ENCODE measurements at regions not wholly inside any gene's neighbourhood (a gene's known extent, or its start where the extent isn't known, plus 50 kb on each side); places are given as distances from the start of the nearest gene placed in this dataset.
"Not testable (repeated sequence)": the region's sequence is repeated elsewhere in the genome, so short reads cannot be mapped to it uniquely, and the experiment has no call there.

DNA sequence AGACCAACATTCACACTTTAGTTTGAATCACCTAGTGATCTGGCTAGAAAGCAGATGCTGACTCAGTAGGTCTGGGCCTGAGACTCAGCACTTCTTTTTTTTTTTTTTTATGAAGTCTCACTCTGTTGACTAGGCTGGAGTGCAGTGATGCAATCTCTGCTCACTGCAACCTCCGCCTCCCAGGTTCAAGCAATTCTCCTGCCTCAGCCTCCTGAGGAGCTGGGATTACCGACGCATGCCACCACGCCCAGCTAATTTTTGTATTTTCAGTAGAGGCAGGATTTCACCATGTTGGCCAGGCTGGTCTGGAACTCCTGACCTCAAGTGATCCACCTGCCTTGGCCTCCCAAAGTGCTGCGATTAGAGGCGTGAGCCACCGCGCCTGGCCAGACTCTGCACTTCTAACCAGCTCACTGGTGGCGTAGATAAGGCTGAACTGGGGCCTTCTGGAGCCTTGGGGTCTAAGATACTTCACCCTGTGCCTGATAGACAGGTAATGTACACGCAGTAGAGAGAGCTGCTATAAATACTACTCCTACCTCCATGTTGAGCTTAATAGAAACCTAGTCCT lies 78.3 kb upstream of the FHL2 start:
- TF ChIP-seq, protein P1, sequence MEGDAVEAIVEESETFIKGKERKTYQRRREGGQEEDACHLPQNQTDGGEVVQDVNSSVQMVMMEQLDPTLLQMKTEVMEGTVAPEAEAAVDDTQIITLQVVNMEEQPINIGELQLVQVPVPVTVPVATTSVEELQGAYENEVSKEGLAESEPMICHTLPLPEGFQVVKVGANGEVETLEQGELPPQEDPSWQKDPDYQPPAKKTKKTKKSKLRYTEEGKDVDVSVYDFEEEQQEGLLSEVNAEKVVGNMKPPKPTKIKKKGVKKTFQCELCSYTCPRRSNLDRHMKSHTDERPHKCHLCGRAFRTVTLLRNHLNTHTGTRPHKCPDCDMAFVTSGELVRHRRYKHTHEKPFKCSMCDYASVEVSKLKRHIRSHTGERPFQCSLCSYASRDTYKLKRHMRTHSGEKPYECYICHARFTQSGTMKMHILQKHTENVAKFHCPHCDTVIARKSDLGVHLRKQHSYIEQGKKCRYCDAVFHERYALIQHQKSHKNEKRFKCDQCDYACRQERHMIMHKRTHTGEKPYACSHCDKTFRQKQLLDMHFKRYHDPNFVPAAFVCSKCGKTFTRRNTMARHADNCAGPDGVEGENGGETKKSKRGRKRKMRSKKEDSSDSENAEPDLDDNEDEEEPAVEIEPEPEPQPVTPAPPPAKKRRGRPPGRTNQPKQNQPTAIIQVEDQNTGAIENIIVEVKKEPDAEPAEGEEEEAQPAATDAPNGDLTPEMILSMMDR (conservative IDR thresholded peaks at IDR 0.05 in 1 of 2, IDR thresholded peaks at IDR 0.05 in 1 of 2; ENCODE audit: low read depth in 1 of 2, low read length in 2 of 2), result not testable (repeated sequence)
- not testable (repeated sequence) for TF ChIP-seq EZH2 (IDR thresholded peaks at IDR 0.05; ENCODE audit: low read length, missing control alignments)
